Lower leg skin (tissue), 3 donors: ENCODE measurements at regions not wholly inside any gene's neighbourhood (a gene's known extent, or its start where the extent isn't known, plus 50 kb on each side); places are given as distances from the start of the nearest gene placed in this dataset.
"Not testable (repeated sequence)": the region's sequence is repeated elsewhere in the genome, so short reads cannot be mapped to it uniquely, and the experiment has no call there.

Source experiments
- POLR2A ChIP-seq, 2 donors: fragments of 450-650 bp; IDR thresholded peaks; one replicate each; pipeline ENCODE4 v1.6.1; 2016 to 2017; ENCODE audit warnings: antibody characterized with exemption in 2 of 2, mild to moderate bottlenecking in 1 of 2, moderate library complexity in 1 of 2
- TF ChIP-seq, protein P1 (sequence below), 3 donors: fragments of 450-650 bp; IDR thresholded peaks; one replicate each; pipeline ENCODE4 v1.5.1; 2016; ENCODE audit warnings: antibody characterized with exemption in 3 of 3, mild to moderate bottlenecking in 3 of 3, moderate library complexity in 2 of 3

DNA sequence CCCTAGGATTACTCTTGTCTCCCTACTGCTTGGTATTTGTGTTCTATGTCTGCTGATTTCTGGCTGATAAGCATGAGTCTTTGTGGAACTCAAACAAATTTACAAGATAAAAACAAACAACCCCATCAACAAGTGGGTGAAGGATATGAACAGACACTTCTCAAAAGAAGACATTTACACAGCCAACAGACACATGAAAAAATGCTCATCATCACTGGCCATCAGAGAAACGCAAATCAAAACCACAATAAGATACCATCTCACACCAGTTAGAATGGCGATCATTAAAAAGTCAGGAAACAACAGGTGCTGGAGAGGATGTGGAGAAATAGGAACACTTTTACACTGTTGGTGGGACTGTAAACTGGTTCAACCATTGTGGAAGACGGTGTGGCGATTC is 81.5 kb upstream of the GAS1 start:
- TF ChIP-seq, protein P1, sequence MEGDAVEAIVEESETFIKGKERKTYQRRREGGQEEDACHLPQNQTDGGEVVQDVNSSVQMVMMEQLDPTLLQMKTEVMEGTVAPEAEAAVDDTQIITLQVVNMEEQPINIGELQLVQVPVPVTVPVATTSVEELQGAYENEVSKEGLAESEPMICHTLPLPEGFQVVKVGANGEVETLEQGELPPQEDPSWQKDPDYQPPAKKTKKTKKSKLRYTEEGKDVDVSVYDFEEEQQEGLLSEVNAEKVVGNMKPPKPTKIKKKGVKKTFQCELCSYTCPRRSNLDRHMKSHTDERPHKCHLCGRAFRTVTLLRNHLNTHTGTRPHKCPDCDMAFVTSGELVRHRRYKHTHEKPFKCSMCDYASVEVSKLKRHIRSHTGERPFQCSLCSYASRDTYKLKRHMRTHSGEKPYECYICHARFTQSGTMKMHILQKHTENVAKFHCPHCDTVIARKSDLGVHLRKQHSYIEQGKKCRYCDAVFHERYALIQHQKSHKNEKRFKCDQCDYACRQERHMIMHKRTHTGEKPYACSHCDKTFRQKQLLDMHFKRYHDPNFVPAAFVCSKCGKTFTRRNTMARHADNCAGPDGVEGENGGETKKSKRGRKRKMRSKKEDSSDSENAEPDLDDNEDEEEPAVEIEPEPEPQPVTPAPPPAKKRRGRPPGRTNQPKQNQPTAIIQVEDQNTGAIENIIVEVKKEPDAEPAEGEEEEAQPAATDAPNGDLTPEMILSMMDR (IDR thresholded peaks at IDR 0.05): not testable (repeated sequence)
- not testable (repeated sequence) for TF ChIP-seq POLR2A (IDR thresholded peaks at IDR 0.05)
